ENCODE measurements at regions not wholly inside any gene's neighbourhood (a gene's known extent, or its start where the extent isn't known, plus 50 kb on each side); places are given as distances from the start of the nearest gene placed in this dataset.

- TF ChIP-seq ZNF532 (CRISPR knock-in tag; IDR thresholded peaks at IDR 0.05; ENCODE audit: borderline replicate concordance) (no peak), MLX (CRISPR knock-in tag; IDR thresholded peaks at IDR 0.05) (no peak), NFE2L1 (CRISPR knock-in tag; IDR thresholded peaks at IDR 0.05) (no peak), ATF1 (CRISPR knock-in tag; IDR thresholded peaks at IDR 0.05) (no peak), TEAD4 (CRISPR knock-in tag; IDR thresholded peaks at IDR 0.05) (no peak), RELA (CRISPR knock-in tag; IDR thresholded peaks at IDR 0.05; ENCODE audit: borderline replicate concordance) (no peak), FOXP1 (CRISPR knock-in tag; IDR thresholded peaks at IDR 0.05; ENCODE audit: borderline replicate concordance) (no peak), FOXJ3 (CRISPR knock-in tag; IDR thresholded peaks at IDR 0.05; ENCODE audit: borderline replicate concordance) (no peak)
These were observed 593.7 kb downstream of the SEMA5A start (continued) for GRCh38 chr5:8952147-8952546.

DNA sequence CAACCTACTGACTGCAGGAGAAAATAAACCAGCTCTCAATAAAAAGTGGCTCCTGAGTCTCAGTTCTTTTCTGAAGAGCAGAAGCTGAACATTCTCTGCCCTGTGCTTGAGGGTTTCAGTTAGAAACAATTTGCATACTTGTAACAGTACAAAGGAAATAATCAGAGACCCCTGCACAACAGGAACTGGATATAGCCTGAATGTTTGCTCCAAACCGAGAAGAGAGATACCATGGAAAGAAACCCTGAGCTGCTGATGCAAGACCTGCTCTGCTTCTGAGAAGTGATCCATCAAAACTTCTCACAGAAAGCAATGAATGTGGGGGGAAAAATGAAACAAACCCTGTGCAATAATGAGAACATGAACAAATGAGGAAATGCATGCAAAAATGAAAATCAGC, 592.9 kb downstream of the SEMA5A start:
- CTCF ChIA-PET = interaction anchor here (0.9 to 1.9 kb wide), 2 partner anchors 45 to 96 kb away, joined by 3 to 4 read pairs; no protein-coding TSS in a partner anchor
- DNase-seq (ENCODE audit: low spot score) = no peak
- no peak overlapping the region for H3K4me3 Mint-ChIP-seq
- H3K36me3 Mint-ChIP-seq = no peaks in the 10 kb centered on the region
- POLR2A ChIA-PET = interaction anchor here (0.6 kb wide), 1 partner anchor 474 kb away, joined by 3 read pairs; no protein-coding TSS in a partner anchor
- no peak for ATAC-seq
- no peaks in the 10 kb centered on the region for H3K4me1 Mint-ChIP-seq
- H3K27me3 Mint-ChIP-seq (ENCODE audit: low read depth) = no peaks in the 10 kb centered on the region
- H3K27ac Mint-ChIP-seq = no peak overlapping the region
- H3K9me3 Mint-ChIP-seq = 0 out of 2 replicates have a peak, but pooled peaks cover 3% of the 10 kb centered on the region
- no peak for TF ChIP-seq GABPB1 (CRISPR knock-in tag; IDR thresholded peaks at IDR 0.05)
- no peak for TF ChIP-seq SMAD4 (CRISPR knock-in tag; IDR thresholded peaks at IDR 0.05)
- no peak for TF ChIP-seq ZMAT4 (CRISPR knock-in tag; IDR thresholded peaks at IDR 0.05)
- no peak for TF ChIP-seq ARID4B (CRISPR knock-in tag; IDR thresholded peaks at IDR 0.05; ENCODE audit: borderline replicate concordance)
- no peak for TF ChIP-seq NFYB (CRISPR knock-in tag; conservative IDR thresholded peaks at IDR 0.05; ENCODE audit: low read depth)
- TF ChIP-seq CREB1 (CRISPR knock-in tag; IDR thresholded peaks at IDR 0.05) = no peak
- TF ChIP-seq IRF2 (CRISPR knock-in tag; IDR thresholded peaks at IDR 0.05; ENCODE audit: borderline replicate concordance, low read depth) = no peak
- TF ChIP-seq NR3C1 (CRISPR knock-in tag; conservative IDR thresholded peaks at IDR 0.05; ENCODE audit: low read depth) = no peak
- no peak for TF ChIP-seq ESRRA (CRISPR knock-in tag; IDR thresholded peaks at IDR 0.05; ENCODE audit: borderline replicate concordance)
- TF ChIP-seq TEAD1 (CRISPR knock-in tag; IDR thresholded peaks at IDR 0.05) = no peak
- TF ChIP-seq EMX1 (CRISPR knock-in tag; IDR thresholded peaks at IDR 0.05) = no peak
- TF ChIP-seq ZBTB21 (CRISPR knock-in tag; IDR thresholded peaks at IDR 0.05; ENCODE audit: borderline replicate concordance) = no peak
- TF ChIP-seq, protein P1, sequence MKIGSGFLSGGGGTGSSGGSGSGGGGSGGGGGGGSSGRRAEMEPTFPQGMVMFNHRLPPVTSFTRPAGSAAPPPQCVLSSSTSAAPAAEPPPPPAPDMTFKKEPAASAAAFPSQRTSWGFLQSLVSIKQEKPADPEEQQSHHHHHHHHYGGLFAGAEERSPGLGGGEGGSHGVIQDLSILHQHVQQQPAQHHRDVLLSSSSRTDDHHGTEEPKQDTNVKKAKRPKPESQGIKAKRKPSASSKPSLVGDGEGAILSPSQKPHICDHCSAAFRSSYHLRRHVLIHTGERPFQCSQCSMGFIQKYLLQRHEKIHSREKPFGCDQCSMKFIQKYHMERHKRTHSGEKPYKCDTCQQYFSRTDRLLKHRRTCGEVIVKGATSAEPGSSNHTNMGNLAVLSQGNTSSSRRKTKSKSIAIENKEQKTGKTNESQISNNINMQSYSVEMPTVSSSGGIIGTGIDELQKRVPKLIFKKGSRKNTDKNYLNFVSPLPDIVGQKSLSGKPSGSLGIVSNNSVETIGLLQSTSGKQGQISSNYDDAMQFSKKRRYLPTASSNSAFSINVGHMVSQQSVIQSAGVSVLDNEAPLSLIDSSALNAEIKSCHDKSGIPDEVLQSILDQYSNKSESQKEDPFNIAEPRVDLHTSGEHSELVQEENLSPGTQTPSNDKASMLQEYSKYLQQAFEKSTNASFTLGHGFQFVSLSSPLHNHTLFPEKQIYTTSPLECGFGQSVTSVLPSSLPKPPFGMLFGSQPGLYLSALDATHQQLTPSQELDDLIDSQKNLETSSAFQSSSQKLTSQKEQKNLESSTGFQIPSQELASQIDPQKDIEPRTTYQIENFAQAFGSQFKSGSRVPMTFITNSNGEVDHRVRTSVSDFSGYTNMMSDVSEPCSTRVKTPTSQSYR (CRISPR knock-in tag; IDR thresholded peaks at IDR 0.05) = no peak
- TF ChIP-seq KAT7 (CRISPR knock-in tag; IDR thresholded peaks at IDR 0.05; ENCODE audit: borderline replicate concordance) = no peak
